Activated B cell treated with CpG ODN at 0.5 μM for 24 hours (primary cell): ENCODE measurements at regions not wholly inside any gene's neighbourhood (a gene's known extent, or its start where the extent isn't known, plus 50 kb on each side); places are given as distances from the start of the nearest gene placed in this dataset.
"Not testable (repeated sequence)": the region's sequence is repeated elsewhere in the genome, so short reads cannot be mapped to it uniquely, and the experiment has no call there.

Experiments
- ATAC-seq: fragments of 200-7000 bp; cut with Tn5 transposase; one replicate; pipeline ENCODE4 v1.10.0; 2021; ENCODE audit warnings: low read depth, mild to moderate bottlenecking, moderate library complexity
- CTCF ChIA-PET: fragments of 350-600 bp; sonication (Branson Sonifier 250); formaldehyde crosslinking; loops from one replicate; lab custom pipeline; 2021; ENCODE audit warnings: antibody characterized with exemption; lab: Charles Lee
- POLR2A ChIA-PET: fragments of 350-600 bp; sonication (Branson Sonifier 250); formaldehyde crosslinking; loops from one replicate; lab custom pipeline; 2021; ENCODE audit warnings: antibody characterized with exemption; lab: Charles Lee
- DNase-seq: peaks from one replicate; pipeline ENCODE4 v3.0.0; 2022
- H3K27ac Mint-ChIP-seq: one replicate; pipeline ENCODE4 v1.8.0; 2020; ENCODE audit warnings: mixed read lengths
- H3K27me3 Mint-ChIP-seq: one replicate; pipeline ENCODE4 v1.8.0; 2021; ENCODE audit warnings: mixed read lengths
- H3K36me3 Mint-ChIP-seq: one replicate; pipeline ENCODE4 v1.8.0; 2021; ENCODE audit warnings: low read depth, mixed read lengths
- H3K4me1 Mint-ChIP-seq: one replicate; pipeline ENCODE4 v1.8.0; 2021; ENCODE audit warnings: mixed read lengths
- H3K4me3 Mint-ChIP-seq: one replicate; pipeline ENCODE4 v1.8.0; 2020; ENCODE audit warnings: mild to moderate bottlenecking, mixed read lengths
- H3K9me3 Mint-ChIP-seq: one replicate; pipeline ENCODE4 v1.8.0; 2020; ENCODE audit warnings: mixed read lengths
- intact Hi-C: fragments of 100-400 bp; cut with micrococcal nuclease; formaldehyde crosslinking; loops from one replicate; pipeline ENCODE4 v1.15.1; 2024
- TF ChIP-seq, protein P1 (sequence below): fragments of 200-600 bp; IDR thresholded peaks from one replicate; pipeline ENCODE4 v1.8.0; 2022; ENCODE audit warnings: antibody characterized with exemption, mild to moderate bottlenecking

DNA sequence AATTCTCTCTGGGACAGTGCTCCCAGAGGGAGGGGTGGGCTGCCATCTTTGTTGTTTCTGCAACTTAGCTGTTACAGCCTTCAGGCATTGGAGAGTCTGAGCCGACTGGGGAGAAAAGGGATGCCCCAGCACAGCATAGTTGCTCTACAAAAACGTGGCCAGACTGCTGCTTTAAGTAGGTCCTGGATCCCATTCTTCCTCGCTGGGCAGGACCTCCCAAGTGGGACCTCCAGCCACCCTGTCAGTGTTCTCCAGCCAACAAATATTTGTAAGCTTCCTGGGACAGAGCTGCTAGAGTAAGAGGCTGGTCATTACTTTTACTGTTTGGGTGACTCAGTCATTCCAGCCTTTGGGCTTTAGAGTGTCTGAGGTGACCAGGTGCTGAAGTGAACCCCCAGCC lies 292.7 kb upstream of the NREP start:
- TF ChIP-seq, protein P1, sequence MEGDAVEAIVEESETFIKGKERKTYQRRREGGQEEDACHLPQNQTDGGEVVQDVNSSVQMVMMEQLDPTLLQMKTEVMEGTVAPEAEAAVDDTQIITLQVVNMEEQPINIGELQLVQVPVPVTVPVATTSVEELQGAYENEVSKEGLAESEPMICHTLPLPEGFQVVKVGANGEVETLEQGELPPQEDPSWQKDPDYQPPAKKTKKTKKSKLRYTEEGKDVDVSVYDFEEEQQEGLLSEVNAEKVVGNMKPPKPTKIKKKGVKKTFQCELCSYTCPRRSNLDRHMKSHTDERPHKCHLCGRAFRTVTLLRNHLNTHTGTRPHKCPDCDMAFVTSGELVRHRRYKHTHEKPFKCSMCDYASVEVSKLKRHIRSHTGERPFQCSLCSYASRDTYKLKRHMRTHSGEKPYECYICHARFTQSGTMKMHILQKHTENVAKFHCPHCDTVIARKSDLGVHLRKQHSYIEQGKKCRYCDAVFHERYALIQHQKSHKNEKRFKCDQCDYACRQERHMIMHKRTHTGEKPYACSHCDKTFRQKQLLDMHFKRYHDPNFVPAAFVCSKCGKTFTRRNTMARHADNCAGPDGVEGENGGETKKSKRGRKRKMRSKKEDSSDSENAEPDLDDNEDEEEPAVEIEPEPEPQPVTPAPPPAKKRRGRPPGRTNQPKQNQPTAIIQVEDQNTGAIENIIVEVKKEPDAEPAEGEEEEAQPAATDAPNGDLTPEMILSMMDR: no peak
- Mint-ChIP-seq H3K27me3 (no peaks in the 10 kb centered on the region), H3K4me1 (no peaks in the 10 kb centered on the region), H3K27ac (no peak overlapping the region), H3K9me3 (peaks cover 16% of the 10 kb centered on the region), H3K4me3 (no peak overlapping the region), H3K36me3 (peaks cover 3% of the 10 kb centered on the region)
- ChIA-PET POLR2A (no interaction called here), CTCF (no interaction called here)
- no peak for DNase-seq
- intact Hi-C loops: no loop called here
- no peak for ATAC-seq

DNA sequence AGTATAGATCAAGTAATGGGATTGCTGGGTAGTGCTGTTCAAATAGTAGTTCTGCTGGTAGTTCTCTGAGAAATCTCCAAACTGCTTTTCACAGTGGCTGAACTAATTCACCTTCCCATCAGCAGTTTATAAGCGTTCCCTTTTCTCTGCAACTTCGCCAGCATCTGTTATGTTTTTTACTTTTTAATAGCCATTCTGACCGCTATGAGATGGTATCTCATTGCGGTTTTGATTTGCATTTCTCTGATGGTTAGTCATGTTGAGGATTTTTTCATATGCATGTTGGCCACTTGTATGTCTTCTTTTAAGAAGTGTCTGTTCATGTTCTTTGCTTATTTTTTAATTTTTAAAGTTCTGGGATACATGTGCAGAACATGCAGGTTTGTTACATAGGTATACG lies 279.2 kb upstream of the NREP start:
- no peaks in the 10 kb centered on the region for H3K9me3 Mint-ChIP-seq
- no peak overlapping the region for H3K4me3 Mint-ChIP-seq
- no peaks in the 10 kb centered on the region for H3K4me1 Mint-ChIP-seq
- intact Hi-C loops: no loop called here
- CTCF ChIA-PET: no interaction called here
- ATAC-seq: no peak
- POLR2A ChIA-PET: no interaction called here
- no peak for DNase-seq
- no peak overlapping the region for H3K27ac Mint-ChIP-seq
- H3K27me3 Mint-ChIP-seq: no peaks in the 10 kb centered on the region
- TF ChIP-seq, protein P1: no peak
- no peaks in the 10 kb centered on the region for H3K36me3 Mint-ChIP-seq

DNA sequence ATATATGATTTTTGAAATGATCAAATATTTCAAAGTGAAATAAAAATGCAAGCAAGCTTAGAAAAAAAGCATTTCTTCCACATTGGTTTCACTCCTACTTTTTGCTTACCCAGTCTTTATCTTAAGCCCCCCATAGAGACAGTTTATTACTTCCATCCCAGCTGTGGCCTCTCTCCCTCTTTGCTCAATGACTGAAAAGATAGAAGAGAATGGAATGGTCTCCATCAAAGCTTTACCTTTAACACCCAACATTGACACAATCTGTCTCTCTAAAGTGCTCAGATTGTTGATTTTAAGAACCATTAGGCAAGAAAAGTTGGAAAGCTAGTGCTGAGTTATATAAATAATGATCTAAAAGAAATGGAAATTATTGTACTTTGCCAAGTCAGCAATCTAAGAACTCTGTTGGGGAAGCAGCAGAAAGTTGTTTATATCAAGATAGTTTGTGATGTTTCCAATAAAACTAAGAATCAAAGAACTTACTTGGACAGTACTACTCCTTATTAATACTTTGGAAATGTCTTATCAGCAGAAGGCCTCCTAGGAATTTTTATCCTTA lies 277.5 kb upstream of the NREP start:
- no peak for DNase-seq
- H3K36me3 Mint-ChIP-seq: no peaks in the 10 kb centered on the region
- no peaks in the 10 kb centered on the region for H3K4me1 Mint-ChIP-seq
- POLR2A ChIA-PET: no interaction called here
- no peak for ATAC-seq
- H3K27me3 Mint-ChIP-seq: no peaks in the 10 kb centered on the region
- no peaks in the 10 kb centered on the region for H3K9me3 Mint-ChIP-seq
- CTCF ChIA-PET: no interaction called here
- H3K4me3 Mint-ChIP-seq: no peak overlapping the region
- intact Hi-C loops: no loop called here
- no peak overlapping the region for H3K27ac Mint-ChIP-seq
- TF ChIP-seq, protein P1: no peak

DNA sequence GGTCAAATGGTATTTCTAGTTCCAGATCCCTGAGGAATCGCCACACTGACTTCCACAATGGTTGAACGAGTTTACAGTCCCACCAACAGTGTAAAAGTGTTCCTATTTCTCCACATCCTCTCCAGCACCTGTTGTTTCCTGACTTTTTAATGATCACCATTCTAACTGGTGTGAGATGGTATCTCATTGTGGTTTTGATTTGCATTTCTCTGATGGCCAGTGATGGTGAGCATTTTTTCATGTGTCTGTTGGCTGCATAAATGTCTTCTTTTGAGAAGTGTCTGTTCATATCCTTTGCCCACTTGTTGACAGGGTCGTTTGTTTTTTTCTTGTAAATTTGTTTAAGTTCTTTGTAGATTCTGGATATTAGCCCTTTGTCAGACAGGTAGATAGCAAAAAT lies 269.9 kb upstream of the NREP start:
- H3K36me3 Mint-ChIP-seq, H3K9me3 Mint-ChIP-seq, ATAC-seq, DNase-seq, H3K4me3 Mint-ChIP-seq, H3K4me1 Mint-ChIP-seq, POLR2A ChIA-PET, H3K27me3 Mint-ChIP-seq, H3K27ac Mint-ChIP-seq, intact Hi-C loops, CTCF ChIA-PET: not testable (repeated sequence)

DNA sequence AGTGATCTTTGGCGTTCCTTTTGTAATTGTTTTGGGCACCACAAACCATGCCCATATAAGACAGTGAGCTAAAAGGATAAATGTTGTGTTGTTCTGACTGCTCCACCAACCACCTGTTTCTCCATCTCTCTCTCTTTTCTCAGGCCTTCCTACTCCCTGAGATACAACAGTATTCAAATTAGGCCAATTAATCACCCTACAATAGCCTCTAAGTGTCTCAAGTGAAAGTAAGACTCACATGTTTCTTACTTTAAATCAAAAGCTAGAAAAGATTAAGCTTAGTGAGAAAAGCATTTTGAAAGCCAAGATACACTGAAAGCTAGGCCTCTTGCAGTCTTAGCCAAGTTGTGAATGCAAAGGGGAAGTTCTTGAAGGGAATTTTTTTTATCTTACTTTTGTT lies 268.8 kb upstream of the NREP start:
- no peak for ATAC-seq
- no peak overlapping the region for H3K27ac Mint-ChIP-seq
- TF ChIP-seq, protein P1: no peak
- no peak overlapping the region for H3K4me3 Mint-ChIP-seq
- H3K9me3 Mint-ChIP-seq: peaks cover 3% of the 10 kb centered on the region
- CTCF ChIA-PET: no interaction called here
- H3K4me1 Mint-ChIP-seq: no peaks in the 10 kb centered on the region
- no peak for DNase-seq
- H3K36me3 Mint-ChIP-seq: no peaks in the 10 kb centered on the region
- no peaks in the 10 kb centered on the region for H3K27me3 Mint-ChIP-seq
- POLR2A ChIA-PET: interaction anchor here (0.6 kb wide), 1 partner anchor 53 kb away, joined by 4 read pairs; no protein-coding TSS in a partner anchor
- intact Hi-C loops: no loop called here

DNA sequence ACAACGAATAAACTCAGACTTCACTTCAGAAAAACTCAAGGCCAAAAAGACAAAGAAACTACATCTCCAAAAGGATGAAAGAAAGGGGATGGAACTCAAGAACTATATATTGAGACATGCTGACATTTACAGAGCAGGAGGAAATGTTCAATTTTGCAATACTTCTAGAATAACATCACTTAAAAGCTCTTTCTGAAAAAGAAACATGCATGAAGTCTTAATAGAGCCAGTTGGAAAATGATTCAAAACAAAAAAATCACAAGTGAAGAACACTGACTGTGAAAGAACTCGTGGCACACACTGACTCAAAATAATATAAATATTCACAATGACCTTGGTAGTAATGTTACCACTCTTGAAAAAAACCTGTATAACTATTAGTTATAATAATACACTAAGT lies 267.8 kb upstream of the NREP start:
- H3K27me3 Mint-ChIP-seq: no peaks in the 10 kb centered on the region
- DNase-seq (no peak), ATAC-seq (no peak)
- intact Hi-C loops: no loop called here
- H3K36me3 Mint-ChIP-seq: no peaks in the 10 kb centered on the region
- TF ChIP-seq, protein P1: no peak
- H3K4me1 Mint-ChIP-seq: no peaks in the 10 kb centered on the region
- H3K4me3 Mint-ChIP-seq: no peak overlapping the region
- no peak overlapping the region for H3K27ac Mint-ChIP-seq
- peaks cover 3% of the 10 kb centered on the region for H3K9me3 Mint-ChIP-seq
- CTCF ChIA-PET: no interaction called here
- POLR2A ChIA-PET: no interaction called here
